ENCODE measurements at regions not wholly inside any gene's neighbourhood (a gene's known extent, or its start where the extent isn't known, plus 50 kb on each side); places are given as distances from the start of the nearest gene placed in this dataset.

GRCh38 chr5:124519396-124519795, 227.0 kb downstream of the ZNF608 start:
- H3K23ac ChIP-seq (ENCODE audit: low read length): no peak overlapping the region
- no peaks in the 10 kb centered on the region for H3K79me1 ChIP-seq (ENCODE audit: low read length)
- H2BK120ac ChIP-seq (ENCODE audit: low read depth, low read length): no peak overlapping the region
- H3K79me2 ChIP-seq (ENCODE audit: control insufficient read depth, insufficient read depth, low read length): no peaks in the 10 kb centered on the region
- no peaks in the 10 kb centered on the region for H3K27me3 ChIP-seq (ENCODE audit: insufficient read depth, low read length, poor library complexity)
- no peaks in the 10 kb centered on the region for H3K4me1 ChIP-seq (ENCODE audit: control insufficient read depth, low read depth, low read length)
- no peaks in the 10 kb centered on the region for H3K36me3 ChIP-seq (ENCODE audit: control insufficient read depth, insufficient read depth, low read length)
- H3K4me3 ChIP-seq (ENCODE audit: low read length): no peak overlapping the region
- H3K18ac ChIP-seq (ENCODE audit: low read length): no peak overlapping the region
- no peak for DNase-seq
- H3K4me2 ChIP-seq (ENCODE audit: low read length): no peak overlapping the region
- H2AK5ac ChIP-seq (ENCODE audit: low read length): no peak overlapping the region
- H2BK5ac ChIP-seq (ENCODE audit: low read length): no peak overlapping the region
- H3K4ac ChIP-seq (ENCODE audit: low read depth, low read length): no peak overlapping the region
- no peak overlapping the region for H4K5ac ChIP-seq (ENCODE audit: low read length)
- no CpG with 5 or more reads among the region's 2 CpGs for WGBS (ENCODE audit: extremely low coverage, insufficient coverage, low lambda C conversion rate)
- H3K27ac ChIP-seq (ENCODE audit: low read depth, low read length): no peak overlapping the region
- H3K56ac ChIP-seq (ENCODE audit: low read length): no peak overlapping the region
- H3K9ac ChIP-seq (ENCODE audit: low read length): no peak overlapping the region
- no peak overlapping the region for H2BK15ac ChIP-seq (replicated peaks; ENCODE audit: low read depth)
- no peak overlapping the region for H4K8ac ChIP-seq (ENCODE audit: low read depth, low read length)

- Histone ChIP-seq H4K8ac (ENCODE audit: low read depth, low read length) (no peak overlapping the region), H2AK5ac (ENCODE audit: low read length) (no peak overlapping the region), H3K9ac (ENCODE audit: low read length) (no peak overlapping the region), H3K23ac (ENCODE audit: low read length) (no peak overlapping the region), H4K5ac (ENCODE audit: low read length) (no peak overlapping the region), H2BK15ac (replicated peaks; ENCODE audit: low read depth) (no peak overlapping the region), H3K4me2 (ENCODE audit: low read length) (no peak overlapping the region), H3K4ac (ENCODE audit: low read depth, low read length) (no peak overlapping the region), H2BK5ac (ENCODE audit: low read length) (no peak overlapping the region), H3K36me3 (ENCODE audit: control insufficient read depth, insufficient read depth, low read length) (no peaks in the 10 kb centered on the region), H3K18ac (ENCODE audit: low read length) (no peak overlapping the region), H3K79me2 (ENCODE audit: control insufficient read depth, insufficient read depth, low read length) (no peaks in the 10 kb centered on the region), H3K4me3 (ENCODE audit: low read length) (no peak overlapping the region), H3K27me3 (ENCODE audit: insufficient read depth, low read length, poor library complexity) (no peaks in the 10 kb centered on the region), H3K79me1 (ENCODE audit: low read length) (no peaks in the 10 kb centered on the region), H3K4me1 (ENCODE audit: control insufficient read depth, low read depth, low read length) (no peaks in the 10 kb centered on the region), H3K27ac (ENCODE audit: low read depth, low read length) (no peak overlapping the region), H2BK120ac (ENCODE audit: low read depth, low read length) (no peak overlapping the region), H3K56ac (ENCODE audit: low read length) (no peak overlapping the region)
- no peak for DNase-seq
- no CpG with 5 or more reads among the region's 2 CpGs for WGBS (ENCODE audit: extremely low coverage, insufficient coverage, low lambda C conversion rate)
Observed at GRCh38 chr5:124516567-124516966, 229.9 kb downstream of the ZNF608 start.

- H2BK120ac ChIP-seq (ENCODE audit: low read depth, low read length): no peak overlapping the region
- WGBS (ENCODE audit: extremely low coverage, insufficient coverage, low lambda C conversion rate): no CpG with 5 or more reads among the region's 3 CpGs
- H3K4me3 ChIP-seq (ENCODE audit: low read length): no peak overlapping the region
- no peak overlapping the region for H2AK5ac ChIP-seq (ENCODE audit: low read length)
- no peak overlapping the region for H3K9ac ChIP-seq (ENCODE audit: low read length)
- H3K4ac ChIP-seq (ENCODE audit: low read depth, low read length): no peak overlapping the region
- no peak overlapping the region for H4K8ac ChIP-seq (ENCODE audit: low read depth, low read length)
- H2BK5ac ChIP-seq (ENCODE audit: low read length): no peak overlapping the region
- no peaks in the 10 kb centered on the region for H3K79me1 ChIP-seq (ENCODE audit: low read length)
- H3K4me2 ChIP-seq (ENCODE audit: low read length): no peak overlapping the region
- H3K56ac ChIP-seq (ENCODE audit: low read length): no peak overlapping the region
- no peaks in the 10 kb centered on the region for H3K79me2 ChIP-seq (ENCODE audit: control insufficient read depth, insufficient read depth, low read length)
- no peak overlapping the region for H3K18ac ChIP-seq (ENCODE audit: low read length)
- no peak overlapping the region for H2BK15ac ChIP-seq (replicated peaks; ENCODE audit: low read depth)
- H3K36me3 ChIP-seq (ENCODE audit: control insufficient read depth, insufficient read depth, low read length): no peaks in the 10 kb centered on the region
- no peak overlapping the region for H3K27ac ChIP-seq (ENCODE audit: low read depth, low read length)
- DNase-seq: no peak
- H3K23ac ChIP-seq (ENCODE audit: low read length): no peak overlapping the region
- no peaks in the 10 kb centered on the region for H3K4me1 ChIP-seq (ENCODE audit: control insufficient read depth, low read depth, low read length)
- H4K5ac ChIP-seq (ENCODE audit: low read length): no peak overlapping the region
- no peaks in the 10 kb centered on the region for H3K27me3 ChIP-seq (ENCODE audit: insufficient read depth, low read length, poor library complexity)
Observed at GRCh38 chr5:124515497-124516245, 230.8 kb downstream of the ZNF608 start.

GRCh38 chr5:124514956-124515355, 231.5 kb downstream of the ZNF608 start:
- no peak overlapping the region for H3K27ac ChIP-seq (ENCODE audit: low read depth, low read length)
- no peak overlapping the region for H4K8ac ChIP-seq (ENCODE audit: low read depth, low read length)
- H3K4me3 ChIP-seq (ENCODE audit: low read length): no peak overlapping the region
- H3K79me2 ChIP-seq (ENCODE audit: control insufficient read depth, insufficient read depth, low read length): no peaks in the 10 kb centered on the region
- no CpG with 5 or more reads among the region's 3 CpGs for WGBS (ENCODE audit: extremely low coverage, insufficient coverage, low lambda C conversion rate)
- no peaks in the 10 kb centered on the region for H3K27me3 ChIP-seq (ENCODE audit: insufficient read depth, low read length, poor library complexity)
- H4K5ac ChIP-seq (ENCODE audit: low read length): no peak overlapping the region
- H3K23ac ChIP-seq (ENCODE audit: low read length): no peak overlapping the region
- no peak overlapping the region for H2AK5ac ChIP-seq (ENCODE audit: low read length)
- H3K4me1 ChIP-seq (ENCODE audit: control insufficient read depth, low read depth, low read length): no peaks in the 10 kb centered on the region
- no peak overlapping the region for H2BK15ac ChIP-seq (replicated peaks; ENCODE audit: low read depth)
- no peaks in the 10 kb centered on the region for H3K36me3 ChIP-seq (ENCODE audit: control insufficient read depth, insufficient read depth, low read length)
- no peak overlapping the region for H3K9ac ChIP-seq (ENCODE audit: low read length)
- DNase-seq: no peak
- no peak overlapping the region for H2BK5ac ChIP-seq (ENCODE audit: low read length)
- H3K79me1 ChIP-seq (ENCODE audit: low read length): no peaks in the 10 kb centered on the region
- no peak overlapping the region for H2BK120ac ChIP-seq (ENCODE audit: low read depth, low read length)
- H3K18ac ChIP-seq (ENCODE audit: low read length): no peak overlapping the region
- H3K4ac ChIP-seq (ENCODE audit: low read depth, low read length): no peak overlapping the region
- H3K56ac ChIP-seq (ENCODE audit: low read length): no peak overlapping the region
- no peak overlapping the region for H3K4me2 ChIP-seq (ENCODE audit: low read length)

GRCh38 chr5:124512952-124513632, 233.3 kb downstream of the ZNF608 start:
- H3K27ac ChIP-seq (ENCODE audit: low read depth, low read length): no peak overlapping the region
- no peak overlapping the region for H3K23ac ChIP-seq (ENCODE audit: low read length)
- H3K79me1 ChIP-seq (ENCODE audit: low read length): no peaks in the 10 kb centered on the region
- no peak overlapping the region for H2BK5ac ChIP-seq (ENCODE audit: low read length)
- no peak overlapping the region for H3K4me2 ChIP-seq (ENCODE audit: low read length)
- H3K4me1 ChIP-seq (ENCODE audit: control insufficient read depth, low read depth, low read length): no peaks in the 10 kb centered on the region
- H3K27me3 ChIP-seq (ENCODE audit: insufficient read depth, low read length, poor library complexity): no peaks in the 10 kb centered on the region
- no peak overlapping the region for H4K8ac ChIP-seq (ENCODE audit: low read depth, low read length)
- H2BK15ac ChIP-seq (replicated peaks; ENCODE audit: low read depth): no peak overlapping the region
- H2AK5ac ChIP-seq (ENCODE audit: low read length): no peak overlapping the region
- no peak overlapping the region for H3K4ac ChIP-seq (ENCODE audit: low read depth, low read length)
- H3K79me2 ChIP-seq (ENCODE audit: control insufficient read depth, insufficient read depth, low read length): no peaks in the 10 kb centered on the region
- H4K5ac ChIP-seq (ENCODE audit: low read length): no peak overlapping the region
- no peaks in the 10 kb centered on the region for H3K36me3 ChIP-seq (ENCODE audit: control insufficient read depth, insufficient read depth, low read length)
- no CpG with 5 or more reads among the region's 5 CpGs for WGBS (ENCODE audit: extremely low coverage, insufficient coverage, low lambda C conversion rate)
- no peak overlapping the region for H3K56ac ChIP-seq (ENCODE audit: low read length)
- H2BK120ac ChIP-seq (ENCODE audit: low read depth, low read length): no peak overlapping the region
- H3K4me3 ChIP-seq (ENCODE audit: low read length): no peak overlapping the region
- DNase-seq: no peak
- H3K18ac ChIP-seq (ENCODE audit: low read length): no peak overlapping the region
- no peak overlapping the region for H3K9ac ChIP-seq (ENCODE audit: low read length)

Data from mesendoderm (in vitro differentiated cells).